Upper lobe of left lung (tissue), 6 donors: ENCODE measurements at regions not wholly inside any gene's neighbourhood (a gene's known extent, or its start where the extent isn't known, plus 50 kb on each side); places are given as distances from the start of the nearest gene placed in this dataset.

Source experiments
- ATAC-seq, 2 donors: fragments of 200-7000 bp; cut with Tn5 transposase; one replicate each; pipeline ENCODE4 v1.9.1; 2022; ENCODE audit warnings: mild to moderate bottlenecking in 2 of 2, moderate library complexity in 2 of 2; ENCODE audit not compliant: low FRiP score in 2 of 2
- DNase-seq, 2 donors: peaks; one replicate each; pipeline ENCODE4 v3.0.0-alpha.2; 2019 to 2020
- H3K27ac ChIP-seq, 4 donors: fragments of 200-600 bp; sonication (generic); one replicate each; pipeline ENCODE4 v1.5.1; 2016 to 2019
- H3K27me3 ChIP-seq, 4 donors: fragments of 200-600 bp; sonication (generic); one replicate each; pipeline ENCODE4 v1.5.1; 2017 to 2019
- H3K36me3 ChIP-seq, 4 donors: fragments of 200-600 bp; sonication (generic); one replicate each; pipeline ENCODE4 v1.5.1; 2016 to 2019
- H3K4me1 ChIP-seq, 4 donors: fragments of 200-600 bp; sonication (generic); one replicate each; pipeline ENCODE4 v1.5.1; 2018 to 2019
- H3K4me3 ChIP-seq, 4 donors: fragments of 200-600 bp; sonication (generic); one replicate each; pipeline ENCODE4 v1.5.1; 2017 to 2019; ENCODE audit warnings: mild to moderate bottlenecking in 2 of 4, moderate library complexity in 1 of 4
- H3K9me3 ChIP-seq, 4 donors: fragments of 200-600 bp; sonication (generic); one replicate each; pipeline ENCODE4 v1.5.1; 2018 to 2019
- EP300 ChIP-seq, 4 donors: sonication (generic); formaldehyde crosslinking; IDR thresholded peaks; one replicate each; pipeline ENCODE4 v1.5.1; 2017; ENCODE audit warnings: antibody characterized with exemption in 4 of 4, control low read depth in 2 of 4
- POLR2A ChIP-seq, 4 donors: fragments of 450-650 bp; IDR thresholded peaks; one replicate each; pipeline ENCODE4 v1.5.1; 2016 to 2017; ENCODE audit warnings: antibody characterized with exemption in 4 of 4, mild to moderate bottlenecking in 2 of 4
- POLR2AphosphoS5 ChIP-seq, 2 donors: sonication (generic); formaldehyde crosslinking; IDR thresholded peaks; one replicate each; pipeline ENCODE4 v1.5.1; 2017; ENCODE audit warnings: antibody characterized with exemption in 2 of 2
- WGBS, 2 donors: methylation state at CpG; one replicate each; pipeline ENCODE4 v1.1.5; 2017 to 2018; 5-methylcytosine and 5-hydroxymethylcytosine counted together
- TF ChIP-seq, protein P1 (sequence below), 6 experiments: fragments of 450-650 bp in 4 of 6; fragments of 200-600 bp in 2 of 6; sonication (generic) in 2 of 6; IDR thresholded peaks; one replicate each; pipeline ENCODE4 v1.5.1; 2016 to 2019; ENCODE audit warnings: antibody characterized with exemption in 6 of 6
- donor health status: DM: no; HTN: no; CAD: no; lungs with moderate emphysema.
- donor health status: DM: no; HTN: yes; CAD: no; lungs with severe emphysema.

DNA sequence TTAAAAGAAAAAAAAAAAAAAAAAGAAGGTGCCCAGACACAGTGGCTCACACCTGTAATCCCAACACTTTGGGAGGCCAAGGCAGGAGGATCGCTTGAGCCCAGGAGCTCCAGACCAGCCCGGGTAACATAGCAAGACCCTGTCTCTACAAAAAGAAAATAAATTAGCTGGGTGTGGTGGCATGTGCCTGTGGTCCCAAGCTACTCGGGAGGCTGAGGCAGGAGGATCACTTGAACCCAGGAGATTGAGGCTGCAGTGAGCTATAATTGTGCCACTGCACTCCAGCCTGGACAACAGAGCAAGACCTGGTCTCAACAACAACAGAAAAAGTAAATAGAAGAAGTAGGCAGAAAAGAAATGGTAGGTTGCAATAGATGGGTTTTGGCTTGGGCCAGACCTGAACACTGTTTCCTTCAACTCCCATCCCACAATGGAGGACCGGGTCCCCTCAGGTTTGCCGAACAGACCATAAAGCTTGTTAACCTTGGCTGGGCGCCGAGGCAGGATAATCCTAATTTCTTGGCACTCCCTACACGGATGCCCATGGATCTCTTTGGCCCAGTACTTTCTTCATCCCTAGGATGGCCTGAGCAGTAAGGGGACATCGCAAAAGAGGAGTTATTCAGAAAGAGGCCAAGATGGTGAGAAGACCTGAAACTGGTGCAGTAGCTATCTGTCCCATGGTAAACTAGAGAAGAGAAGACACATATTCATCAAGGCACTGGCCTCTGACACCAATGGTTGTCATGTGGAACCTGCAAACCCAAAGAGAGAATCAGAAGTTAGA is 165.5 kb upstream of the CCND2 start:
- no peak for DNase-seq
- no peaks in the 10 kb centered on the region for H3K27me3 ChIP-seq
- WGBS, 2 donors = 91 to 96% methylated on average over 9 of the region's 9 CpGs
- H3K27ac ChIP-seq = no peak overlapping the region
- peaks cover 0 to 4% (median 0%) of the 10 kb centered on the region in 4 donors for H3K4me1 ChIP-seq
- no peak for ATAC-seq
- H3K4me3 ChIP-seq = no peak overlapping the region
- H3K36me3 ChIP-seq = no peaks in the 10 kb centered on the region
- H3K9me3 ChIP-seq = no peaks in the 10 kb centered on the region
- TF ChIP-seq POLR2AphosphoS5 (IDR thresholded peaks at IDR 0.05) (no peak), EP300 (IDR thresholded peaks at IDR 0.05) (no peak), POLR2A (IDR thresholded peaks at IDR 0.05) (no peak)
- TF ChIP-seq, protein P1, sequence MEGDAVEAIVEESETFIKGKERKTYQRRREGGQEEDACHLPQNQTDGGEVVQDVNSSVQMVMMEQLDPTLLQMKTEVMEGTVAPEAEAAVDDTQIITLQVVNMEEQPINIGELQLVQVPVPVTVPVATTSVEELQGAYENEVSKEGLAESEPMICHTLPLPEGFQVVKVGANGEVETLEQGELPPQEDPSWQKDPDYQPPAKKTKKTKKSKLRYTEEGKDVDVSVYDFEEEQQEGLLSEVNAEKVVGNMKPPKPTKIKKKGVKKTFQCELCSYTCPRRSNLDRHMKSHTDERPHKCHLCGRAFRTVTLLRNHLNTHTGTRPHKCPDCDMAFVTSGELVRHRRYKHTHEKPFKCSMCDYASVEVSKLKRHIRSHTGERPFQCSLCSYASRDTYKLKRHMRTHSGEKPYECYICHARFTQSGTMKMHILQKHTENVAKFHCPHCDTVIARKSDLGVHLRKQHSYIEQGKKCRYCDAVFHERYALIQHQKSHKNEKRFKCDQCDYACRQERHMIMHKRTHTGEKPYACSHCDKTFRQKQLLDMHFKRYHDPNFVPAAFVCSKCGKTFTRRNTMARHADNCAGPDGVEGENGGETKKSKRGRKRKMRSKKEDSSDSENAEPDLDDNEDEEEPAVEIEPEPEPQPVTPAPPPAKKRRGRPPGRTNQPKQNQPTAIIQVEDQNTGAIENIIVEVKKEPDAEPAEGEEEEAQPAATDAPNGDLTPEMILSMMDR (IDR thresholded peaks at IDR 0.05) = no peak

DNA sequence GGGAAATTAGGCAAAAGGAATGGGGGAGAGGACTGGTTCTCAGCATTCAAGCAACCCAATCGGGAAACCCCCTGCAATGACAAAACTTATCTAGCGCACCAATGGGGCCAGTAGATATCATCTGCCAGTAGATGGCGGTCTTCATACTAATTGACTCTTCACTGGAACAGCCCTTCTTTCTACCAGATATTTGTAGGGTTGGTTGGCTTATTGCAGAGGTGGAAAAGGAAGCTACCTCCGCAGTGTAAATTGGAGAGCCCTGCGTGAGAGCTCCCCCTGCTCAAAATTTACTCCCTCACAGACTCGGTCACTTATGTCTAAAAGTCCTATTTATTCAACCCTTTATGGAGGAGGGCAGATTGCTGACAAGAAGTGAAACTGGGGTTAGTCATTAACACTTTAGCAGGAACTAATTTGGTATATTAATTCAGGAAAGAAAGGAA is 166.1 kb upstream of the CCND2 start:
- H3K27me3 ChIP-seq = no peaks in the 10 kb centered on the region
- ATAC-seq (peak; percentile 78 to 94), DNase-seq (peak in 1 of 2 donors; percentile 56)
- peaks cover 0 to 4% (median 0%) of the 10 kb centered on the region in 4 donors for H3K4me1 ChIP-seq
- no peaks in the 10 kb centered on the region for H3K36me3 ChIP-seq
- 11 to 16% methylated on average over 6 of the region's 6 CpGs for WGBS, 2 donors
- no peak overlapping the region for H3K27ac ChIP-seq
- no peaks in the 10 kb centered on the region for H3K9me3 ChIP-seq
- no peak overlapping the region for H3K4me3 ChIP-seq
- TF ChIP-seq, protein P1 (IDR thresholded peaks at IDR 0.05) = peak; percentile 49 to 69 (median 63)
- no peak for TF ChIP-seq POLR2AphosphoS5 (IDR thresholded peaks at IDR 0.05)

DNA sequence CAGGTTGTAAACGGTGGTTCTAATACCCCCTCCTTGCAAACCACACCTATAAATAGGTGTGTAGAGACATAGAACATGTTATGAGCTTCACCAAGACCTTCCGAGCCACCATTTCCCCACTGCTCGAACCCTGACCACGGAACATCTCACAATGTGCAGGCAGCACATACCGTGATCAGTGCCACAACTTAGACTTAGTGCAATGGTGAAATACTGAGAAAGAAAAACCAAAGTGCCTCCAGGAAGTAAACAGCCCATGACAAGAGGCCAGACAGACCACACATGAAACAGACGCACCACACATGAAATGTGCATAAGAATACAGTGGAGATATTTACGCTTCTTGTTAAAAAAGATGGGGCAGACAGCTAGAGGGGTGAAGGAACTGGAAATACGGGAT is 166.9 kb upstream of the CCND2 start:
- no peak overlapping the region for H3K4me3 ChIP-seq
- WGBS, 2 donors = 65 to 68% methylated on average over 8 of the region's 8 CpGs
- ATAC-seq (no peak), DNase-seq (no peak)
- no peak overlapping the region for H3K27ac ChIP-seq
- H3K9me3 ChIP-seq = no peaks in the 10 kb centered on the region
- TF ChIP-seq EP300 (IDR thresholded peaks at IDR 0.05) (no peak), POLR2A (IDR thresholded peaks at IDR 0.05) (no peak), POLR2AphosphoS5 (IDR thresholded peaks at IDR 0.05) (no peak)
- TF ChIP-seq, protein P1 (IDR thresholded peaks at IDR 0.05) = no peak
- peaks cover 0 to 4% (median 0%) of the 10 kb centered on the region in 4 donors for H3K4me1 ChIP-seq
- H3K36me3 ChIP-seq = no peaks in the 10 kb centered on the region
- H3K27me3 ChIP-seq = no peaks in the 10 kb centered on the region

DNA sequence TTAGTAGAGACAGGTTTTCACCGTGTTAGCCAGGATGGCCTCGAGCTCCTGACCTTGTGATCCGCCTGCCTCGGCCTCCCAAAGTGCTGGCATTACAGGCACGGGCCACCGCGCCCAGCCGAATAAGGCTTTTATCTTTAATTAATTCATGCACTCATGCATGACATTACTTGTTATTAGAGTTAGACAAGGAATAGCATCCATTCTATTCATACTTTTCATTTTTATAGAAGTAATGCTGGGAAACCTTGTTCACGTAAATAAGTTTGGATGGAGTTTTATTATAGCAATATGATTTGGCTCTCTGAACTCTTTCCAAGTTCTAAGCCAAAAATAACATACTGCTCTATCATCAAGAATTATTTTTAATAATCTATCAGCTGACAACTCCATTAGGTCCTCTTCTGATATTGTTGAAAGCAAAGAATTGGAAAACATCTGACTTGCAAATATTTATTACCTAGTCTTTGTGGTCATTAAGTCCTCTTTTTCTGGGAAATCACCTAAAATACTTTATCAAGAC is 168.8 kb upstream of the CCND2 start:
- Histone ChIP-seq H3K4me3 (no peak overlapping the region), H3K4me1 (peaks cover 0 to 4% (median 0%) of the 10 kb centered on the region in 4 donors), H3K27ac (no peak overlapping the region), H3K27me3 (no peaks in the 10 kb centered on the region), H3K36me3 (no peaks in the 10 kb centered on the region), H3K9me3 (no peaks in the 10 kb centered on the region)
- peak in 1 of 2 donors; percentile 59 for DNase-seq
- ATAC-seq = no peak
- TF ChIP-seq POLR2AphosphoS5 (IDR thresholded peaks at IDR 0.05) = no peak
- TF ChIP-seq EP300 (IDR thresholded peaks at IDR 0.05) = no peak
- no peak for TF ChIP-seq POLR2A (IDR thresholded peaks at IDR 0.05)
- TF ChIP-seq, protein P1 (IDR thresholded peaks at IDR 0.05) = no peak
- WGBS, 2 donors = 94 to 97% methylated on average over 9 of the region's 9 CpGs
